ENCODE measurements at regions not wholly inside any gene's neighbourhood (a gene's known extent, or its start where the extent isn't known, plus 50 kb on each side); places are given as distances from the start of the nearest gene placed in this dataset.
"Not testable (repeated sequence)": the region's sequence is repeated elsewhere in the genome, so short reads cannot be mapped to it uniquely, and the experiment has no call there.

GRCh38 chr2:224148058-224148457, 109.0 kb upstream of the SERPINE2 start:
- H3K9me3 ChIP-seq (ENCODE audit: control insufficient read depth, insufficient read depth, low read length); H3K27ac ChIP-seq (ENCODE audit: low read depth, low read length); H3K4me3 ChIP-seq (ENCODE audit: low read depth, low read length); H3K36me3 ChIP-seq (ENCODE audit: control insufficient read depth, insufficient read depth, low read length); H3K27me3 ChIP-seq (ENCODE audit: control insufficient read depth, insufficient read depth, low read length); DNase-seq (ENCODE audit: low read depth in 4 of 6, low spot score in 6 of 6); H3K4me1 ChIP-seq (ENCODE audit: control insufficient read depth, insufficient read depth, low read length): not testable (repeated sequence)
- WGBS (ENCODE audit: insufficient coverage) = no CpG with 5 or more reads among the region's 5 CpGs

GRCh38 chr2:224147174-224147573, 108.1 kb upstream of the SERPINE2 start:
- DNase-seq (ENCODE audit: low read depth in 4 of 6, low spot score in 6 of 6) = no peak
- H3K4me3 ChIP-seq (ENCODE audit: low read depth, low read length) = no peak overlapping the region
- H3K27ac ChIP-seq (ENCODE audit: low read depth, low read length) = no peak overlapping the region
- no peaks in the 10 kb centered on the region for H3K36me3 ChIP-seq (ENCODE audit: control insufficient read depth, insufficient read depth, low read length)
- WGBS (ENCODE audit: insufficient coverage) = 100% methylated on average over 1 of the region's 4 CpGs
- H3K4me1 ChIP-seq (ENCODE audit: control insufficient read depth, insufficient read depth, low read length) = no peaks in the 10 kb centered on the region
- H3K27me3 ChIP-seq (ENCODE audit: control insufficient read depth, insufficient read depth, low read length) = no peaks in the 10 kb centered on the region
- H3K9me3 ChIP-seq (ENCODE audit: control insufficient read depth, insufficient read depth, low read length) = no peaks in the 10 kb centered on the region

- no peaks in the 10 kb centered on the region for H3K4me1 ChIP-seq (ENCODE audit: control insufficient read depth, insufficient read depth, low read length)
- whole genome bisulfite sequencing (ENCODE audit: insufficient coverage) = 88% methylated on average over 6 of the region's 6 CpGs
- H3K4me3 ChIP-seq (ENCODE audit: low read depth, low read length) = no peak overlapping the region
- no peak overlapping the region for H3K27ac ChIP-seq (ENCODE audit: low read depth, low read length)
- no peaks in the 10 kb centered on the region for H3K9me3 ChIP-seq (ENCODE audit: control insufficient read depth, insufficient read depth, low read length)
- no peak for DNase-seq (ENCODE audit: low read depth in 4 of 6, low spot score in 6 of 6)
- H3K36me3 ChIP-seq (ENCODE audit: control insufficient read depth, insufficient read depth, low read length) = no peaks in the 10 kb centered on the region
- no peaks in the 10 kb centered on the region for H3K27me3 ChIP-seq (ENCODE audit: control insufficient read depth, insufficient read depth, low read length)
Observed at GRCh38 chr2:224146356-224147160, 107.5 kb upstream of the SERPINE2 start.

- DNase-seq (ENCODE audit: low read depth in 4 of 6, low spot score in 6 of 6) = no peak
- Histone ChIP-seq H3K4me1 (ENCODE audit: control insufficient read depth, insufficient read depth, low read length) (no peaks in the 10 kb centered on the region), H3K27me3 (ENCODE audit: control insufficient read depth, insufficient read depth, low read length) (no peaks in the 10 kb centered on the region), H3K36me3 (ENCODE audit: control insufficient read depth, insufficient read depth, low read length) (no peaks in the 10 kb centered on the region), H3K9me3 (ENCODE audit: control insufficient read depth, insufficient read depth, low read length) (no peaks in the 10 kb centered on the region), H3K27ac (ENCODE audit: low read depth, low read length) (no peak overlapping the region), H3K4me3 (ENCODE audit: low read depth, low read length) (no peak overlapping the region)
- 100% methylated on average over 2 of the region's 3 CpGs for WGBS (ENCODE audit: insufficient coverage)
Observed at GRCh38 chr2:224145751-224146355, 106.8 kb upstream of the SERPINE2 start.

- no peaks in the 10 kb centered on the region for H3K4me1 ChIP-seq (ENCODE audit: control insufficient read depth, insufficient read depth, low read length)
- DNase-seq (ENCODE audit: low read depth in 4 of 6, low spot score in 6 of 6) = no peak
- WGBS (ENCODE audit: insufficient coverage) = no CpG with 5 or more reads among the region's 1 CpG
- H3K9me3 ChIP-seq (ENCODE audit: control insufficient read depth, insufficient read depth, low read length) = no peaks in the 10 kb centered on the region
- no peak overlapping the region for H3K27ac ChIP-seq (ENCODE audit: low read depth, low read length)
- no peaks in the 10 kb centered on the region for H3K27me3 ChIP-seq (ENCODE audit: control insufficient read depth, insufficient read depth, low read length)
- no peaks in the 10 kb centered on the region for H3K36me3 ChIP-seq (ENCODE audit: control insufficient read depth, insufficient read depth, low read length)
- no peak overlapping the region for H3K4me3 ChIP-seq (ENCODE audit: low read depth, low read length)
Observed at GRCh38 chr2:224143526-224143925, 104.4 kb upstream of the SERPINE2 start.

- Histone ChIP-seq H3K36me3 (ENCODE audit: control insufficient read depth, insufficient read depth, low read length) (no peaks in the 10 kb centered on the region), H3K4me1 (ENCODE audit: control insufficient read depth, insufficient read depth, low read length) (no peaks in the 10 kb centered on the region), H3K27me3 (ENCODE audit: control insufficient read depth, insufficient read depth, low read length) (no peaks in the 10 kb centered on the region), H3K27ac (ENCODE audit: low read depth, low read length) (no peak overlapping the region), H3K9me3 (ENCODE audit: control insufficient read depth, insufficient read depth, low read length) (no peaks in the 10 kb centered on the region), H3K4me3 (ENCODE audit: low read depth, low read length) (no peak overlapping the region)
- DNase-seq (ENCODE audit: low read depth in 4 of 6, low spot score in 6 of 6) = no peak
- WGBS (ENCODE audit: insufficient coverage) = 100% methylated on average over 1 of the region's 4 CpGs
Observed at GRCh38 chr2:224142397-224143312, 103.6 kb upstream of the SERPINE2 start.

GRCh38 chr2:224141304-224141703, 102.2 kb upstream of the SERPINE2 start:
- no peak for DNase-seq (ENCODE audit: low read depth in 4 of 6, low spot score in 6 of 6)
- H3K4me3 ChIP-seq (ENCODE audit: low read depth, low read length) = no peak overlapping the region
- no peaks in the 10 kb centered on the region for H3K4me1 ChIP-seq (ENCODE audit: control insufficient read depth, insufficient read depth, low read length)
- H3K9me3 ChIP-seq (ENCODE audit: control insufficient read depth, insufficient read depth, low read length) = no peaks in the 10 kb centered on the region
- no peaks in the 10 kb centered on the region for H3K36me3 ChIP-seq (ENCODE audit: control insufficient read depth, insufficient read depth, low read length)
- no peak overlapping the region for H3K27ac ChIP-seq (ENCODE audit: low read depth, low read length)
- 78% methylated on average over 2 of the region's 4 CpGs for WGBS (ENCODE audit: insufficient coverage)
- H3K27me3 ChIP-seq (ENCODE audit: control insufficient read depth, insufficient read depth, low read length) = no peaks in the 10 kb centered on the region

GRCh38 chr2:224137208-224137607, 98.1 kb upstream of the SERPINE2 start:
- H3K9me3 ChIP-seq (ENCODE audit: control insufficient read depth, insufficient read depth, low read length) = no peaks in the 10 kb centered on the region
- H3K4me3 ChIP-seq (ENCODE audit: low read depth, low read length) = no peak overlapping the region
- whole genome bisulfite sequencing (ENCODE audit: insufficient coverage) = 100% methylated on average over 1 of the region's 1 CpG
- H3K4me1 ChIP-seq (ENCODE audit: control insufficient read depth, insufficient read depth, low read length) = no peaks in the 10 kb centered on the region
- H3K27me3 ChIP-seq (ENCODE audit: control insufficient read depth, insufficient read depth, low read length) = no peaks in the 10 kb centered on the region
- H3K27ac ChIP-seq (ENCODE audit: low read depth, low read length) = no peak overlapping the region
- DNase-seq (ENCODE audit: low read depth in 4 of 6, low spot score in 6 of 6) = no peak
- no peaks in the 10 kb centered on the region for H3K36me3 ChIP-seq (ENCODE audit: control insufficient read depth, insufficient read depth, low read length)

- H3K27ac ChIP-seq (ENCODE audit: low read depth, low read length) = no peak overlapping the region
- WGBS (ENCODE audit: insufficient coverage) = 88% methylated on average over 4 of the region's 4 CpGs
- DNase-seq (ENCODE audit: low read depth in 4 of 6, low spot score in 6 of 6) = no peak
- no peak overlapping the region for H3K4me3 ChIP-seq (ENCODE audit: low read depth, low read length)
- H3K9me3 ChIP-seq (ENCODE audit: control insufficient read depth, insufficient read depth, low read length) = no peaks in the 10 kb centered on the region
- H3K4me1 ChIP-seq (ENCODE audit: control insufficient read depth, insufficient read depth, low read length) = no peaks in the 10 kb centered on the region
- no peaks in the 10 kb centered on the region for H3K27me3 ChIP-seq (ENCODE audit: control insufficient read depth, insufficient read depth, low read length)
- H3K36me3 ChIP-seq (ENCODE audit: control insufficient read depth, insufficient read depth, low read length) = no peaks in the 10 kb centered on the region
Observed at GRCh38 chr2:224136396-224136795, 97.3 kb upstream of the SERPINE2 start.
